ENCODE measurements at regions not wholly inside any gene's neighbourhood (a gene's known extent, or its start where the extent isn't known, plus 50 kb on each side); places are given as distances from the start of the nearest gene placed in this dataset.

DNA sequence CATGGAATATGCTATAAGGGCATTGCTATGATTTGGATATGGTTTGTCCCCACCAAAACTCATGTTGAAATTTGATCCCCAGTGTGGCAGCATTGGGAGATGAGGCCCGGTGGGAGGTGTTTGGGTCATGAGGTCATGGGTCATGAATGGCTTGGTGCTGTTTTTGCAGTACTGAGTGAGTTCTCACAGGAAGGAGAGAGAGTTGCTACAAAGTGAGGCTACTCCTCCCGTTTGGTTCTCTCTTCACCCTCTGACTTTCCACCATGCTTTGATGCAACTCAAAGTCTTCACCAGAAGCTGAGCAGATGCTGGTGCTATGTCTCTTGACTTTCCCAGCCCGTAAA is 388.1 kb upstream of the TMPO start:
- peaks cover 7 to 9% of the 10 kb centered on the region in 2 donors for H3K4me1 ChIP-seq
- 50% methylated on average over 3 of the region's 3 CpGs for WGBS, 2 donors
- H3K36me3 ChIP-seq = no peaks in the 10 kb centered on the region
- no peaks in the 10 kb centered on the region for H3K9me3 ChIP-seq
- intact Hi-C loops (cut with DNase I) = no loop called here
- no peak overlapping the region for H3K4me3 ChIP-seq (replicated peaks in 1 of 3)
- TF ChIP-seq, protein P1, sequence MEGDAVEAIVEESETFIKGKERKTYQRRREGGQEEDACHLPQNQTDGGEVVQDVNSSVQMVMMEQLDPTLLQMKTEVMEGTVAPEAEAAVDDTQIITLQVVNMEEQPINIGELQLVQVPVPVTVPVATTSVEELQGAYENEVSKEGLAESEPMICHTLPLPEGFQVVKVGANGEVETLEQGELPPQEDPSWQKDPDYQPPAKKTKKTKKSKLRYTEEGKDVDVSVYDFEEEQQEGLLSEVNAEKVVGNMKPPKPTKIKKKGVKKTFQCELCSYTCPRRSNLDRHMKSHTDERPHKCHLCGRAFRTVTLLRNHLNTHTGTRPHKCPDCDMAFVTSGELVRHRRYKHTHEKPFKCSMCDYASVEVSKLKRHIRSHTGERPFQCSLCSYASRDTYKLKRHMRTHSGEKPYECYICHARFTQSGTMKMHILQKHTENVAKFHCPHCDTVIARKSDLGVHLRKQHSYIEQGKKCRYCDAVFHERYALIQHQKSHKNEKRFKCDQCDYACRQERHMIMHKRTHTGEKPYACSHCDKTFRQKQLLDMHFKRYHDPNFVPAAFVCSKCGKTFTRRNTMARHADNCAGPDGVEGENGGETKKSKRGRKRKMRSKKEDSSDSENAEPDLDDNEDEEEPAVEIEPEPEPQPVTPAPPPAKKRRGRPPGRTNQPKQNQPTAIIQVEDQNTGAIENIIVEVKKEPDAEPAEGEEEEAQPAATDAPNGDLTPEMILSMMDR (IDR thresholded peaks at IDR 0.05) = no peak
- no peak for TF ChIP-seq POLR2A (IDR thresholded peaks at IDR 0.05)
- H3K27me3 ChIP-seq = no peaks in the 10 kb centered on the region
- DNase-seq = no peak
- H3K27ac ChIP-seq = no peak overlapping the region

GRCh38 chr12:98127854-98128253 is 387.5 kb upstream of the TMPO start:
- TF ChIP-seq, protein P1 (IDR thresholded peaks at IDR 0.05) = no peak
- TF ChIP-seq POLR2A (IDR thresholded peaks at IDR 0.05) = no peak
- Histone ChIP-seq H3K4me1 (peaks cover 5 to 6% of the 10 kb centered on the region in 2 donors), H3K9me3 (no peaks in the 10 kb centered on the region), H3K27ac (no peak overlapping the region), H3K4me3 (replicated peaks in 1 of 3) (no peak overlapping the region), H3K36me3 (no peaks in the 10 kb centered on the region), H3K27me3 (no peaks in the 10 kb centered on the region)
- intact Hi-C loops (cut with DNase I) = no loop called here
- DNase-seq = no peak

GRCh38 chr12:98136544-98136943 is 378.8 kb upstream of the TMPO start:
- Histone ChIP-seq H3K4me3 (replicated peaks in 1 of 3) (no peak overlapping the region), H3K27me3 (no peaks in the 10 kb centered on the region), H3K9me3 (no peaks in the 10 kb centered on the region), H3K4me1 (no peaks in the 10 kb centered on the region), H3K36me3 (no peaks in the 10 kb centered on the region), H3K27ac (no peak overlapping the region)
- intact Hi-C loops (cut with DNase I) = no loop called here
- no peak for DNase-seq
- TF ChIP-seq, protein P1 (IDR thresholded peaks at IDR 0.05) = no peak
- WGBS, 2 donors = 55 to 79% methylated on average over 2 of the region's 2 CpGs

DNA sequence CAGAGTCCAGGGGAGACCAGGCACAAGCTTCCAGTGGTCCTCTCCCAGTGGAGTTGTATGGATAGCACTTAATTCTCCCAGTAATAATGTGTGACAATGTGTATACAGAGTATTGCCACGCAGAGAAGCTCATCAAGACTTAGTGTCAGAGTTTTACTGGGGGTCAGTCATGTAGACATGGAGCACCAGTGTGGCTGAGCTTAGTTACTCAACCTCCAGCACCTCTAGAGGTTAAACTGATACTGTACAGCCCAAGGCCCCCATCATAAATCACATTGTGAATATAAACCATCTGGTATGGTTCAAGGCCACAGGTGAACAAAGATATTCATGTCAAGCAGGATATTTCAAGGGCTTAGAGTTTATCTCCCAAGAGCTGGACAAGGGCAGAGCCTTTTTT is 378.1 kb upstream of the TMPO start:
- no peak for DNase-seq
- Histone ChIP-seq H3K4me3 (replicated peaks in 1 of 3) (no peak overlapping the region), H3K4me1 (no peaks in the 10 kb centered on the region), H3K27me3 (no peaks in the 10 kb centered on the region), H3K36me3 (no peaks in the 10 kb centered on the region), H3K27ac (no peak overlapping the region), H3K9me3 (no peaks in the 10 kb centered on the region)
- intact Hi-C loops (cut with DNase I) = no loop called here
- 58 to 80% methylated on average over 1 of the region's 1 CpG for WGBS, 2 donors
- no peak for TF ChIP-seq POLR2A (IDR thresholded peaks at IDR 0.05)
- TF ChIP-seq, protein P1 (IDR thresholded peaks at IDR 0.05) = no peak

GRCh38 chr12:98144953-98145352 is 370.4 kb upstream of the TMPO start:
- DNase-seq = no peak
- intact Hi-C loops (cut with DNase I) = no loop called here
- Histone ChIP-seq H3K4me3 (replicated peaks in 1 of 3) (no peak overlapping the region), H3K4me1 (no peaks in the 10 kb centered on the region), H3K27me3 (no peaks in the 10 kb centered on the region), H3K9me3 (no peaks in the 10 kb centered on the region), H3K36me3 (no peaks in the 10 kb centered on the region), H3K27ac (no peak overlapping the region)
- TF ChIP-seq, protein P1 (IDR thresholded peaks at IDR 0.05) = no peak
- TF ChIP-seq POLR2A (IDR thresholded peaks at IDR 0.05) = no peak

Data from thyroid gland (tissue), 4 donors.